Stomach (tissue), 4 donors: ENCODE measurements at regions not wholly inside any gene's neighbourhood (a gene's known extent, or its start where the extent isn't known, plus 50 kb on each side); places are given as distances from the start of the nearest gene placed in this dataset.

Source experiments
- EP300 ChIP-seq: sonication (generic); formaldehyde crosslinking; IDR thresholded peaks from one replicate; pipeline ENCODE4 v1.6.1; 2017; ENCODE audit warnings: antibody characterized with exemption
- POLR2AphosphoS5 ChIP-seq, 3 donors: sonication (generic); formaldehyde crosslinking; IDR thresholded peaks; one replicate each; pipeline ENCODE4 v1.6.1; 2016; ENCODE audit warnings: antibody characterized with exemption in 3 of 3
- TF ChIP-seq, protein P1 (sequence below), 7 experiments: fragments of 450-650 bp in 4 of 7; fragments of 200-600 bp in 3 of 7; sonication (generic) in 3 of 7; IDR thresholded peaks; one replicate each; pipeline ENCODE4 v1.5.1; 2016 to 2019; ENCODE audit warnings: antibody characterized with exemption in 7 of 7, control low read depth in 2 of 7, mild to moderate bottlenecking in 1 of 7

DNA sequence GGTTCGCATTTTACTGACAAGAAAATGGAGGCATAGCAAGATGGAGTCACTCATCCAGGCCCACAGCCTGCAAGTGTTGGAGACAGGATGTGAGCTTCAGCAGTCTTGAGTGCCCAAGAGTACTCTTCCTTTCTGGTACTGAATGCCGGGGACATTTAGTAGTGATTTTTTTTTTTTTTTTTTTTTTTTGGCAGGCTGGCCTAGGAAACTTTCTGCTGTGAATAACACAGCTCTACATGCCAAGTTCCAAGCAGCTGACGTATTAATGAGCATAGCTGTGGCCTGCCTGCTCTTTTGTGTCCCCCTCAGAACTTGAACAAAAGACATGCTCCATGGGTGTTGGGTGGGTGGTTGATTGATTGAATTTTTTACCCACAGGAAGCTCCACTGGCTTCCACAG, 195.5 kb upstream of the CADM1 start:
- TF ChIP-seq, protein P1, sequence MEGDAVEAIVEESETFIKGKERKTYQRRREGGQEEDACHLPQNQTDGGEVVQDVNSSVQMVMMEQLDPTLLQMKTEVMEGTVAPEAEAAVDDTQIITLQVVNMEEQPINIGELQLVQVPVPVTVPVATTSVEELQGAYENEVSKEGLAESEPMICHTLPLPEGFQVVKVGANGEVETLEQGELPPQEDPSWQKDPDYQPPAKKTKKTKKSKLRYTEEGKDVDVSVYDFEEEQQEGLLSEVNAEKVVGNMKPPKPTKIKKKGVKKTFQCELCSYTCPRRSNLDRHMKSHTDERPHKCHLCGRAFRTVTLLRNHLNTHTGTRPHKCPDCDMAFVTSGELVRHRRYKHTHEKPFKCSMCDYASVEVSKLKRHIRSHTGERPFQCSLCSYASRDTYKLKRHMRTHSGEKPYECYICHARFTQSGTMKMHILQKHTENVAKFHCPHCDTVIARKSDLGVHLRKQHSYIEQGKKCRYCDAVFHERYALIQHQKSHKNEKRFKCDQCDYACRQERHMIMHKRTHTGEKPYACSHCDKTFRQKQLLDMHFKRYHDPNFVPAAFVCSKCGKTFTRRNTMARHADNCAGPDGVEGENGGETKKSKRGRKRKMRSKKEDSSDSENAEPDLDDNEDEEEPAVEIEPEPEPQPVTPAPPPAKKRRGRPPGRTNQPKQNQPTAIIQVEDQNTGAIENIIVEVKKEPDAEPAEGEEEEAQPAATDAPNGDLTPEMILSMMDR (IDR thresholded peaks at IDR 0.05): no peak
- TF ChIP-seq EP300: no peak
- peak in 2 of 3 donors; percentile 21 to 46 for TF ChIP-seq POLR2AphosphoS5 (IDR thresholded peaks at IDR 0.05)
